GM21529 (cell line): ENCODE measurements at regions not wholly inside any gene's neighbourhood (a gene's known extent, or its start where the extent isn't known, plus 50 kb on each side); places are given as distances from the start of the nearest gene placed in this dataset.

Experiments used
- ATAC-seq: cut with Tn5 transposase; IDR thresholded peaks from one replicate; pipeline ENCODE4 v1.9.1; 2021; ENCODE audit not compliant: unreplicated experiment

GRCh38 chr5:167953151-167953798 is 338.2 kb upstream of the WWC1 start:
- no peak for ATAC-seq

DNA sequence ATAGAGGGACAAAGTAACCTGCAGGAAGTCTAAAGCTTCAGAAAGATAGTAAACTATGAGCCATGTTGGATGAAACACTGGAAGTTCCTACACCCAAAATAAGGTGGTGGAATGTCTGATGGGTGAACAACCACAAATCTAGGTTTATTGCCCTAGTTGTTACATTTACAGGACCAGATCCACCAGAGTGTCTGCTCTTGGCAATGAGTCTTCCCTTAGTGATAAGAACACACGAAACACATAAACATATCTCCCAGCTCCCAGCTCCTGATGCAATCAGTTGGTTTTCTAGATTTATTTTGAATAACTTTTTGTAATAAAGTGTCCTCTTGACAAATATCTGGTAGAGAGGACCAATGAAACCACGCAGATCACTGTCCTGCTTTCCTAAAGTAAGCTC is 329.7 kb upstream of the WWC1 start:
- ATAC-seq, result no peak

GRCh38 chr5:167964529-167964928 is 326.9 kb upstream of the WWC1 start:
- ATAC-seq, result no peak

DNA sequence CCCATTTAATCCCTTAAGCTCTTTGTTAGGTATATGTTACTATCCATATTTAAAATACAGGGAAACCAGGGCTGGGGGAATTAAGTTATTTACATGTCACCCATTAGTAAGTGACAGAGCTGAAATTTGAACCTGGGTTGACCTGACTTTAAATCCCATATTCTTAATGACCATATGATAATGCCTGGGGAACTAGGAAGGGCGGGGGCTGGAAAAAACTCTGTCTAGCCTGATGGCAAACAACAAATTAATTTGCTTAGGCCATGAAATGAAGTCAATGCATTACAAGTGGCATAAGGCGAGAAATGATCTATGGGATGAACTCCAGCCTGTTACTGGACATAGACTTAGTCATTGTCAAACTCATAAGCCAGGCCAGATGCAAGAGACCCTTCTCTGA is 325.7 kb upstream of the WWC1 start:
- ATAC-seq, result no peak

GRCh38 chr5:167966979-167967378 is 324.5 kb upstream of the WWC1 start:
- no peak for ATAC-seq

- no peak for ATAC-seq
Measured at GRCh38 chr5:167967494-167968177, 323.8 kb upstream of the WWC1 start.

DNA sequence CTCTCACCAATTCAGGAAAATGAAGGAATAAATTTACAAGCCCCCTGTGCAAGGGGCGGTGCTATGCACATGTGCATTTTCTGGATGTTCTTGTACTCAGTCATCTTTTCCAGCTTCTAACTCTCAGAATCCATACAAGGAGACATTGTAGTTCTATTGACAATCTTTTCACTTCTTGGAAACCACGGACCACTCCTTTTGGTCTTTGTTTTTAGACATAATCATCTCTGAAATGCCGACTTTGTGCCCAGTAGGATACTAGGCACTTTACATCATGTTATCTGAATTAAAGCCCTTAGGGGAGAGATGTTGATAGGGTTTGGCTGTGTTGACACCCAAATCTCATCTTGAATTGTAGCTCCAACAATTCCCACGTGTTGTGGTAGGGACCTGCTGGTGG is 322.6 kb upstream of the WWC1 start:
- ATAC-seq, result no peak

GRCh38 chr5:167969998-167970397 is 321.4 kb upstream of the WWC1 start:
- ATAC-seq, result peak; percentile 70

- ATAC-seq, result no peak
Measured at GRCh38 chr5:167971706-167972105, 319.7 kb upstream of the WWC1 start.

GRCh38 chr5:167973126-167973525 is 318.3 kb upstream of the WWC1 start:
- no peak for ATAC-seq

DNA sequence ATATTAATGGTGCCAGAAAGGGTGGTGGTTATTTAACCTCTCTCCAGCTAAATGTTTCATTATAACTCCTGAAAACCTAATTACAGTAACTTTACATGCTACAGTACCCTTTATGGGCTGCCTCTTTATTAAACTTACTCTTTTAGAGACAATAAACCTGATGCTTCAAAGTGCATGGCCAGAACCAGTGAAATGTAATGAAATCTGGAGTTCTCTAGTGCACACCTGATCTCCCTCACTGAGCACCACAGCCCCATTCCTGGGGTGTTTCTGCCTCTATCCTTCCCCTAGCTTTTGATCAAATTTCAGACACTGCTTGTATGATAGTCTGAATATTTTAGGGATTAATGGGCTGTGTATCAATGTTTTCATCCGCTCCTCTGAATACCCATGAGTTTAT is 306.5 kb upstream of the WWC1 start:
- no peak for ATAC-seq

- no peak for ATAC-seq
Measured at GRCh38 chr5:167985373-167985772, 306.1 kb upstream of the WWC1 start.

DNA sequence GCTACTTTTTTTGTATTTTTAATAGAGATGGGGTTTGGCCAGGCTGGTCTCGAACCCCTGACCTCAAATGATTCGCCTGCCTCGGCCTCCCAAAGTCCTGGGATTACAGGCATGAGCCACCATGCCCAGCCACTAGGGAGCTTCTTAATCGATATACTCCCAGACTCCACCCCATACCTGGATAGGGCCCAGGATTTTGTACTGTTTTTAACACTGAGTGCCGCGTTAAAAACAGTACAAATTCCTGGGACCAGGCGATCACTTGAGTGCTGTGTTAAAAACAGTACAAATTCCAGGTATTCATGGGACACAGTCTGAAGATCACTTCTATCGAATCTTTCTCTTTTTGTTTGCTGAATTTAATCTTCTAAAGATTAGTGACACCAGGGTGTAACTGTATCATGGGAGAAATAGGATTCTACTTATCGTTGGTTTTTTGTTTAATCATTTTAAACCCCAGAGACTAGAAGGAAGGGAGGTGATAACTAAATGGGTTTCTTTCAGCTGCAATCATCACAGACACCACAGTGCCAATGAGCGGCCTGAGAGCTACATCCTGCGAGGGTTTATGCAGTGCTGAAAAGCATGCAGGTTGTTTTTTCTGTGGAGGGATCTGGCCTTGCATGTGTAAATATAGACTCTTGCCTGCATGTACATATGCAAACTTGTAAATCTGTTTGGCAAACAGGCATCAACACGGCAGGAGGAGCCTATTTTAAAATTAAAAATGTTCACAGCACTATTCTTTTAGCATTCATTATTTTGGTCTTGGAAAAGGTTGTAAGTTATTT is 303.8 kb upstream of the WWC1 start:
- no peak for ATAC-seq

- no peak for ATAC-seq
Measured at GRCh38 chr5:167992868-167993267, 298.6 kb upstream of the WWC1 start.

- ATAC-seq, result no peak
Measured at GRCh38 chr5:167993771-167994170, 297.7 kb upstream of the WWC1 start.

DNA sequence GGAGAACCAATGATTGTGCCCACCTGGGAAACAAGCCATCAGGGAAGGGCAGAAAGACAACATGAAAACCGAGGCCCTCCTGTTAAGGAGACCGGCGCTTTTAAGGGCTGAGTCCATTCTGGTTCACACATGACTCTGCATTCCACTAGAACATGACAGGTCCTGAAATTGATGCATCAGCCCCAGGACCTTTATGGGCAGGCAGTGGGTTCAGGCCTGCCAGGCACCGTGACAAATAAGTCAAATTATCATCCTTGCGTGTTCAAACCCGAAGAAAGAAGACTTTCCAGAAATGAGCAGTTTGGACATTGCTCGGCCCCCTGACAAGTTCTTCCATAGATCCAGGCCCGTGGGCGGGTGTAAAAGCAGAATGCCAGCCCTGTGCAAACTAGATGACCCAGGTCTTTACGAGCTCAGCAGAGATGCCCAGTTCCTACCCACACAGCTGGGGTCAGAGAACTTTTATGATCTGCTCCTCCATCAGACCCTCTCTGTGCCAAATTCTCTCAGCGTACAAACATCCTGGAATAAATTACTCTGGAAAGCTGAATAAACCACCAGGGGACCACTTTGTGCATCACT is 295.5 kb upstream of the WWC1 start:
- no peak for ATAC-seq

DNA sequence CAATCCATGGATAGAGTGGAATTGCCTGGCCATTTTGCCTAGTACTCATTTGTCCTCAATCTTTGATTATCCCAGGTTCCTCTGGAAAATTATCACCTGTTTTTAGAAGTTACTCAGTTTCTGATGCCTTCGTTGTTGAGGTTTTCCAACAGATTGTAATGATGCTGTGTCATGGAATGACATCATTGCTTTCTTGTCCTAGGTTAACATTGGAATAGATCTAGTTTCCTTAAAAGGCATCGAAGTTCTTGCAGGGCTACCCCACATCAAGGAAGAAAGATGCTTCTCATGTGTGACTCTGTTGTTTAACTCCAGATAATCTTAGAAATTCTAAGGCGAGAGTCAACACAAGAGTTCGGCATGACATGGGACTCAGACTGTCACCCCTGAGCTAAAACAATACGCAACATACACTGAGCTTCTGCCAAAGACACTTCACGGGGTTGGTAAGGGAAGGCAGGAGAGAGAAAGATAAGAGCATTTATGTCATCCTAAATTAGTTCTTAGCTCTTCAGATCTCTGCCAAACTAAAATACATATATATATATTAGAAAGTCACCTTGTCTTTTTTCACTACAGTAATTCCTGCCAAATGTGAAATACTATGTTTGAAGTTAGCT is 293.2 kb upstream of the WWC1 start:
- no peak for ATAC-seq

- ATAC-seq, result no peak
Measured at GRCh38 chr5:167999182-167999581, 292.3 kb upstream of the WWC1 start.

DNA sequence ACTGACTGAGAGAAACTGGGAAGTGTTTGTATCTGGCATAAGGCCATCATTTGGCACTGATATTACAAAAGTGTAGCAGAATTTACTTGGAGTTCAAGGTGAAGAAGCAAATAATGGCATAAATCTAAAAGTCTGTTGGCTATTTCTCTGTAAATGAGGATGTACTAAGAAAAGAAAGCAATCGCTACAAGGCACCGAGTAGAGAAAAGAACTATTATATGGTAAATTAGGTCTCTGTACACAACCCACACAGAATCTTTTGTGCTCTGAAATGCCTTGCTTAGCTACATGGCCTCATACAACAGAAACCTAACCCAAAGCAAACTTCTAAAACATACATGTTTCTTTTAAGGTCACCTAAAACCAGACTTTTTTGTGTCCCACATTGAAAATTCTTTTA is 290.1 kb upstream of the WWC1 start:
- no peak for ATAC-seq

DNA sequence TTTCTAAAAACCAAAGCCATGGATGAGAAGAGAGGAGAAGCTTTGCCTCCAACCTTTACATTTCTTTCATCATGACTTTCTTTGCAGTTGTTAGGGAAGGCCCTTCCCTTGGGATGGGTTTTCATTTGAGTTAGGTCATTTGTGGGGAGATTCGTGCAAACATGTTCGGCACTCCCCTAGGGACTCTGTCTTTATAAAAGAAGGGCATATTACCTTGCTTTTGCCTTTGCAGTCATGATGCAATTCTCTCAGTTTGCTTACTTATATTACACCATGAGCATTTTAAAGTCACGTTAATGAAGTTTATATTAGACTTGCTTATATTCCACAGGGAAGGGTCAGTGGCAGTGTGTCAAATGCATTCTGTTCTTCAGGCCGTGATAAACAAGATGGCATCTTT is 289.3 kb upstream of the WWC1 start:
- no peak for ATAC-seq

- ATAC-seq, result no peak
Measured at GRCh38 chr5:168005093-168005492, 286.4 kb upstream of the WWC1 start.
